Mucosa of descending colon (tissue), 3 donors: ENCODE measurements at regions not wholly inside any gene's neighbourhood (a gene's known extent, or its start where the extent isn't known, plus 50 kb on each side); places are given as distances from the start of the nearest gene placed in this dataset.

Source experiments
- ATAC-seq: fragments of 200-7000 bp; cut with Tn5 transposase; one replicate; pipeline ENCODE4 v1.9.1; 2020; ENCODE audit warnings: mild to moderate bottlenecking, moderate library complexity
- DNase-seq, 3 donors: peaks; one replicate each; pipeline ENCODE4 v3.0.0-alpha.2; 2020
- H3K36me3 ChIP-seq: fragments of 200-600 bp; one replicate; pipeline ENCODE4 v1.8.0; 2021; ENCODE audit warnings: low read depth, mild to moderate bottlenecking
- H3K4me1 ChIP-seq: fragments of 200-600 bp; one replicate; pipeline ENCODE4 v1.8.0; 2021; ENCODE audit warnings: low read depth, mild to moderate bottlenecking
- H3K4me3 ChIP-seq: fragments of 200-600 bp; one replicate; pipeline ENCODE4 v1.8.0; 2021; ENCODE audit warnings: mild to moderate bottlenecking
- H3K9me3 ChIP-seq: fragments of 200-600 bp; one replicate; pipeline ENCODE4 v1.8.0; 2021; ENCODE audit warnings: mild to moderate bottlenecking
- CTCF ChIP-seq: fragments of 200-600 bp; IDR thresholded peaks from one replicate; pipeline ENCODE4 v1.8.0; 2022; ENCODE audit warnings: antibody characterized with exemption, mild to moderate bottlenecking
- intact Hi-C, 2 donors: fragments of 100-400 bp; cut with DNase I in 1 of 2; cut with micrococcal nuclease in 1 of 2; formaldehyde crosslinking; loops; one replicate each; pipeline versions ENCODE4 v1.11.0 to v1.11.1; 2022; cut with DNase I, micrococcal nuclease
- donor health status: DM: no; HTN: no; CAD: no; lungs with moderate emphysema.
- donor health status: DM: no; HTN: no; CAD: no.
- donor health status: DM: no; HTN: yes; CAD: no.

GRCh38 chr4:124277691-124278090, 434.8 kb downstream of the ANKRD50 start:
- no peaks in the 10 kb centered on the region for H3K36me3 ChIP-seq
- H3K4me3 ChIP-seq = no peak overlapping the region
- no peak for TF ChIP-seq CTCF
- no peak for ATAC-seq
- intact Hi-C loops = no loop called here
- H3K9me3 ChIP-seq = no peaks in the 10 kb centered on the region
- no peak for DNase-seq
- no peaks in the 10 kb centered on the region for H3K4me1 ChIP-seq

- Histone ChIP-seq H3K4me3 (no peak overlapping the region), H3K36me3 (no peaks in the 10 kb centered on the region), H3K4me1 (no peaks in the 10 kb centered on the region), H3K9me3 (no peaks in the 10 kb centered on the region)
- DNase-seq (no peak), ATAC-seq (no peak)
- TF ChIP-seq CTCF = no peak
- intact Hi-C loops = no loop called here
These were observed 434.1 kb downstream of the ANKRD50 start for GRCh38 chr4:124278477-124278876.

DNA sequence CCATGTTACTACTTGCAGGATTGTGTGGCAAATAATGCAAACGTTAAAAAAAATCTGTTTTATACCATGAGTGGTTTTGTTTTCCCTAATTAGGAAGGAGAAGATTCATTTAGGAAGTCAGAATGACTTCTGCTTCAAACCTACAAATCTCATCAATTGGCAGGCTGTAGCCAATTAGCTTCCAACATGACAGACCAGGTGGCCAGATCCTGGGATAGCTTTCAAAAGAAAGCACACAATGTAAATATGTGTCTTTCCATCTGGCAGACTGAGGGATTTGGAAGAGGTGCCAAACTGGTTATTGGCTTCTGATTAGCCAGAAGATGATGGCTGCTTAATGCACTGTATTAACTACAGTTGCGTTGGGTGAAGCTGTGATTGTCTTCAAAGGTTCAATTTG, 432.8 kb downstream of the ANKRD50 start:
- no peaks in the 10 kb centered on the region for H3K9me3 ChIP-seq
- no peak for DNase-seq
- H3K4me3 ChIP-seq = no peak overlapping the region
- no peak for TF ChIP-seq CTCF
- no peaks in the 10 kb centered on the region for H3K36me3 ChIP-seq
- ATAC-seq = no peak
- no peaks in the 10 kb centered on the region for H3K4me1 ChIP-seq
- intact Hi-C loops = no loop called here

DNA sequence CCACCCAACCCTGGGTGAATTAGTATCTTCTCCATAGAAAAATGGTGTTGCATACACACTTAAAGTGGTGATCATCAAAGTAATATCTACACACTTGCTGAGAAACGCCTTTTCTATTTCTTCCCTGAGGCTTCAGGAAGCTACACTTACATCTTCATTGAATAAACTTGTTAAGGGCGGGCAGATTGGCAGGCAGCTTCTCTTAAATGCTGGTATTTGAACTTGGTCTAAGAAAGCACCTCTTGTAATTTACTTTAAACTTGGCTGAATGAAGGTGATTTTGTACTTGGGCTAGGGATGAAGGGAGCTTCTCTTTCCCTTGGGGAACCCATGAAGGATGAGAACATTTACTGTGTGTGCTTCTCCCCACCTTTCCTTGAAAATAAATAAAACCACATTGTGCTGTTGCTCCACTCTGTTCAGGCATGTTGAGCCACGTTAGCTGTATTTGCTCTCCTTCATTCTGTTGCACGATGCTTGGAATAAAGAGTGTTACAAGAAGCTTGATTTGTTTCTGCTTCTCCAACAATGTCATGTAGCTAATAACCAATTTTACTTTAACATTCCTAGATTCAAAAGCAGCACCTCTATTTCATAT, 430.1 kb downstream of the ANKRD50 start:
- ATAC-seq = no peak
- no peak for TF ChIP-seq CTCF
- H3K4me3 ChIP-seq = no peak overlapping the region
- no peaks in the 10 kb centered on the region for H3K9me3 ChIP-seq
- H3K4me1 ChIP-seq = no peaks in the 10 kb centered on the region
- DNase-seq = no peak
- H3K36me3 ChIP-seq = no peaks in the 10 kb centered on the region
- intact Hi-C loops = no loop called here

- Histone ChIP-seq H3K4me1 (no peaks in the 10 kb centered on the region), H3K36me3 (no peaks in the 10 kb centered on the region), H3K4me3 (no peak overlapping the region), H3K9me3 (no peaks in the 10 kb centered on the region)
- DNase-seq = no peak
- no peak for ATAC-seq
- intact Hi-C loops = no loop called here
- TF ChIP-seq CTCF = no peak
These were observed 423.6 kb downstream of the ANKRD50 start for GRCh38 chr4:124288706-124289486.
